ENCODE measurements at regions not wholly inside any gene's neighbourhood (a gene's known extent, or its start where the extent isn't known, plus 50 kb on each side); places are given as distances from the start of the nearest gene placed in this dataset.

- no peak overlapping the region for H3K27ac ChIP-seq
- H3K9me3 ChIP-seq, result no peaks in the 10 kb centered on the region
- FAIRE-seq (no peak), ATAC-seq (no peak), DNase-seq (no peak)
- intact Hi-C loops (cut with DNase I), result no loop called here
- no peak overlapping the region for H3K4me3 ChIP-seq
- TF ChIP-seq, protein P1, sequence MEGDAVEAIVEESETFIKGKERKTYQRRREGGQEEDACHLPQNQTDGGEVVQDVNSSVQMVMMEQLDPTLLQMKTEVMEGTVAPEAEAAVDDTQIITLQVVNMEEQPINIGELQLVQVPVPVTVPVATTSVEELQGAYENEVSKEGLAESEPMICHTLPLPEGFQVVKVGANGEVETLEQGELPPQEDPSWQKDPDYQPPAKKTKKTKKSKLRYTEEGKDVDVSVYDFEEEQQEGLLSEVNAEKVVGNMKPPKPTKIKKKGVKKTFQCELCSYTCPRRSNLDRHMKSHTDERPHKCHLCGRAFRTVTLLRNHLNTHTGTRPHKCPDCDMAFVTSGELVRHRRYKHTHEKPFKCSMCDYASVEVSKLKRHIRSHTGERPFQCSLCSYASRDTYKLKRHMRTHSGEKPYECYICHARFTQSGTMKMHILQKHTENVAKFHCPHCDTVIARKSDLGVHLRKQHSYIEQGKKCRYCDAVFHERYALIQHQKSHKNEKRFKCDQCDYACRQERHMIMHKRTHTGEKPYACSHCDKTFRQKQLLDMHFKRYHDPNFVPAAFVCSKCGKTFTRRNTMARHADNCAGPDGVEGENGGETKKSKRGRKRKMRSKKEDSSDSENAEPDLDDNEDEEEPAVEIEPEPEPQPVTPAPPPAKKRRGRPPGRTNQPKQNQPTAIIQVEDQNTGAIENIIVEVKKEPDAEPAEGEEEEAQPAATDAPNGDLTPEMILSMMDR (IDR thresholded peaks at IDR 0.05), result no peak
- peaks cover 8 to 14% (median 12%) of the 10 kb centered on the region in 3 donors for H3K4me1 ChIP-seq
- no peaks in the 10 kb centered on the region for H3K27me3 ChIP-seq
- no peaks in the 10 kb centered on the region for H3K36me3 ChIP-seq
Measured at GRCh38 chr13:34172048-34172447, 354.1 kb downstream of the RFC3 start.

DNA sequence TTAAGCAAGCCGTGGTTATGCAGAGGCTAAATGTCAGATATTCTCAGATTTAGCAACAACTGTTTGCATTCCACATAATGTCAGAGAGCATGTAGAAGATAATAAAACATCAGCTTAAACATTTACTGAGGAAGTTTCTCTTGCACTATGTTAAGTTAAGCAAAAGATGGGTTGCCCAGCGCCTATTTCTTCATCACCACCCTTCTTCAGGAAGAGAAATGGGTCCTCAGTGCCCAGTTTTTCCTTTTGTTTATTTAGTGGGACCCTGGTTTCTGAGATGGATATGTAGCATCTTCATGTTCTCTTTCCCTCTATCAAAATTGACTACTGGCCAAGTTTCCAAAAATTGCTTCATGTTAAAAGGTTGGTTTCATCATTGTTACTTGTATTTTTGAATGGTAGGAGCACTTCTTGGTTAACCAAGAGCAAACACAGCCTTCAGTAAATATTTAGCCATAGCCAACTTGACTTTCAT, 356.8 kb downstream of the RFC3 start:
- FAIRE-seq (no peak), DNase-seq (no peak), ATAC-seq (no peak)
- H3K4me3 ChIP-seq, result no peak overlapping the region
- TF ChIP-seq, protein P1 (IDR thresholded peaks at IDR 0.05), result no peak
- H3K9me3 ChIP-seq, result no peaks in the 10 kb centered on the region
- intact Hi-C loops (cut with DNase I), result no loop called here
- WGBS, 2 donors, result 71 to 72% methylated on average over 2 of the region's 2 CpGs
- no peaks in the 10 kb centered on the region for H3K36me3 ChIP-seq
- no peak overlapping the region for H3K27ac ChIP-seq
- peaks cover 0 to 4% (median 0%) of the 10 kb centered on the region in 3 donors for H3K4me1 ChIP-seq
- H3K27me3 ChIP-seq, result no peaks in the 10 kb centered on the region

- no peaks in the 10 kb centered on the region for H3K9me3 ChIP-seq
- H3K27me3 ChIP-seq, result no peaks in the 10 kb centered on the region
- intact Hi-C loops (cut with DNase I), result no loop called here
- H3K4me1 ChIP-seq, result peaks cover 0 to 4% (median 0%) of the 10 kb centered on the region in 3 donors
- DNase-seq (no peak), ATAC-seq (no peak), FAIRE-seq (no peak)
- TF ChIP-seq, protein P1 (IDR thresholded peaks at IDR 0.05), result no peak
- no peak overlapping the region for H3K27ac ChIP-seq
- H3K4me3 ChIP-seq, result no peak overlapping the region
- WGBS, 2 donors, result 69 to 87% methylated on average over 2 of the region's 2 CpGs
- no peaks in the 10 kb centered on the region for H3K36me3 ChIP-seq
Measured at GRCh38 chr13:34175551-34175950, 357.6 kb downstream of the RFC3 start.

GRCh38 chr13:34176633-34177032, 358.7 kb downstream of the RFC3 start:
- Histone ChIP-seq H3K36me3 (no peaks in the 10 kb centered on the region), H3K27me3 (no peaks in the 10 kb centered on the region), H3K4me3 (no peak overlapping the region), H3K9me3 (no peaks in the 10 kb centered on the region), H3K27ac (no peak overlapping the region), H3K4me1 (peaks cover 0 to 4% (median 0%) of the 10 kb centered on the region in 3 donors)
- TF ChIP-seq, protein P1 (IDR thresholded peaks at IDR 0.05), result no peak
- 78 to 79% methylated on average over 5 of the region's 5 CpGs for WGBS, 2 donors
- FAIRE-seq (no peak), ATAC-seq (no peak), DNase-seq (no peak)
- intact Hi-C loops (cut with DNase I), result no loop called here

DNA sequence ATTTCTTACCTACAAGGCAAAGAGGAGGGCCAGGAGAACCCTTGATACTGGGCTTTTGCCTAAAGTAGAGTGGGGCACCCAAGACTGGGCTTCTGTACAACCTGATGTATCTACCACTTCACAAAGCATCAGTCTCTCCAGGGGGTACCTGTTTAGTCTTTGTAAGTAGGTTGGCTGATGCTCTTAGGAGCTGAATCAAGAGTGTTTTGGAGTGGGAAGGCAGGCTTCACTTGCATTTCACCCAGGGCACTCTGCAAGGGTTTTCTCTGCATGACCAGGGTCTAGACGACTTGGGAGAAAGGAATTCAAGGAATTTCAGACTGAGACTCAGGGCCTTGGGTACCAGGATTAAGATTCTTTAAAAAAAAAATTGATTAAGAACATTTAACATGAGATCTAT, 361.5 kb downstream of the RFC3 start:
- intact Hi-C loops (cut with DNase I), result no loop called here
- ATAC-seq (no peak), DNase-seq (no peak), FAIRE-seq (no peak)
- Histone ChIP-seq H3K9me3 (no peaks in the 10 kb centered on the region), H3K27ac (no peak overlapping the region), H3K27me3 (no peaks in the 10 kb centered on the region), H3K4me3 (no peak overlapping the region), H3K4me1 (peaks cover 0 to 4% (median 0%) of the 10 kb centered on the region in 3 donors), H3K36me3 (no peaks in the 10 kb centered on the region)
- TF ChIP-seq, protein P1 (IDR thresholded peaks at IDR 0.05), result no peak
- WGBS, 2 donors, result 33 to 50% methylated on average over 1 of the region's 1 CpG

All from pancreas (tissue), 10 donors.